ENCODE measurements at regions not wholly inside any gene's neighbourhood (a gene's known extent, or its start where the extent isn't known, plus 50 kb on each side); places are given as distances from the start of the nearest gene placed in this dataset.

- intact Hi-C loops (cut with DNase I) = no loop called here
- no peak for DNase-seq (ENCODE audit: missing footprints)
- no peak for ATAC-seq
Measured at GRCh38 chr4:18954538-18954937, 933.0 kb upstream of the LCORL start.

GRCh38 chr4:18953613-18954012, 932.1 kb upstream of the LCORL start:
- DNase-seq (ENCODE audit: missing footprints) (no peak), ATAC-seq (no peak)
- intact Hi-C loops (cut with DNase I) = no loop called here

- intact Hi-C loops (cut with DNase I) = no loop called here
- DNase-seq (ENCODE audit: missing footprints) (no peak), ATAC-seq (no peak)
Measured at GRCh38 chr4:18945464-18945863, 923.9 kb upstream of the LCORL start.

DNA sequence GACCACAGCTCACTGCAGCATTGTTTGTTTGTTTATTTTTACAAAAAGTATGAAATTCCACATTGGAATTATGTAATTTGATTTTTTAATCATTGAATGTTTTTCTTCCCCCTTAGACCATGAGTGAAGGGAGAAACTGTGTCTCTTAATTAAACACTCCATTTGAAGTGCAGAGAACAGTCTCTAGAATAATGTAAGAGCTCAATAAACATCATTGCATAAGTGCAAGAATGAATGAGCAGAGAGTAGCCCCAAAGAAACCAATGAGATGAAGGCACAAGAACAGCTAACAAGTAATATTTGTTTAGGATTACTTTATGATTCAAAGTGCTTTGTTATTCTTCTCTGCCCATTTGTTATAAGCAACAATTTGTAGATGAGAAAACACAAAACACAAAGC, 921.3 kb upstream of the LCORL start:
- DNase-seq (ENCODE audit: missing footprints) (no peak), ATAC-seq (no peak)
- intact Hi-C loops (cut with DNase I) = no loop called here

DNA sequence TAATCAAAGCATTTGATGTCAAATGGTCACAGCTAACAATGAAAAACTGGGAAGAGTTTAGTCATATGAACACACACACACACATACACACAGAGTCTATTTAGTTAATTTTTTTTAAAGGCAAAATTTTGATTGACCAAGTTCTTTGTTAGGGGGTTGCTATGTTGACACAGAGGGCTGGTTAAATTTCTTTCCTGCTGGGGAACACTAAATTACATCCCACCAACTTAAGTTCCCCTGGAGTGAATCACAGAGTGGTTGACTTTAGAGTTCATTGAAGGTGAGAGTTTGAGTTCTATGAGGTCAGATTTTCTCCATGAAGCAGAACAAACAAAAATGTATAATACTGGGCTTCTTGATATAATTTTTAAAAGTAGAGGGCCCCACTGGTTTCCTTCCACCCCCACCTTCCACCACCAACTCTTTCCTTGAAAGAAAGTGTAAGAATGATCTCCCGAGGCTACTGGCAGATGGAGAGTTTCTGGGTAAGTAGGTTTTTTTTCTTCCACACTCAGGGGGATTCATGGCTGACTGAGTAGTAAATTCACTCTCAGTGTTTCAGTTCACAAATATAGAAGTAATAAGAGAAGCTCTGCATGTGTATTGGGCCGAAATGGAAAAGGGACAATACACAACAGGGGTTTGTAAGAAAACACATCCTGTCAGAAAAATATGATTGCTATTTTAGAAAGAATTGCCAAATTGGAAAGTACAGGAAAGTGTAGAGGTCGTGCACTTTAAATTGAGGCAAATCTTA, 917.0 kb upstream of the LCORL start:
- intact Hi-C loops (cut with DNase I) = no loop called here
- DNase-seq (ENCODE audit: missing footprints) (no peak), ATAC-seq (no peak)

DNA sequence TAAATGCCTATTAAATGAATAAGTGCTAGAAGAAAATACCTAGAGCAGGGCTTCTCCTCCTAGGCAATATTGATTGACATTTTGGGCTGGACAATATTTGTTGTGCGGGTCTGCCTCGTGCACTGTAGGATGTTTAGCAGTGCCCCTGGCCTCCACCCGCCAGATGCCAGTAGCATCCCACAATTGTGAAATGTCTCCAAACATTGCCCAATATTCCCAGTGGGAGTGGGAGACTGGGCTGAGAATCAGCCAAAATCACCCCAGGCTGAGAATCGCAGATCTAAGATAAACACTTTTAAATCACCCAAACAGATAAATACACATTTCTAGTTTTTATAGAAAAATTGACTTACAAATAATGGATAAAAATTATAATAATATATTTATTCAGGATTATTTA, 916.2 kb upstream of the LCORL start:
- no peak for ATAC-seq
- no peak for DNase-seq (ENCODE audit: missing footprints)
- intact Hi-C loops (cut with DNase I) = no loop called here

- ATAC-seq = no peak
- DNase-seq (ENCODE audit: missing footprints) = no peak
- intact Hi-C loops (cut with DNase I) = no loop called here
Measured at GRCh38 chr4:18937080-18937479, 915.5 kb upstream of the LCORL start.

- intact Hi-C loops (cut with DNase I) = no loop called here
- no peak for DNase-seq (ENCODE audit: missing footprints)
- ATAC-seq = no peak
Measured at GRCh38 chr4:18935659-18936345, 914.2 kb upstream of the LCORL start.

DNA sequence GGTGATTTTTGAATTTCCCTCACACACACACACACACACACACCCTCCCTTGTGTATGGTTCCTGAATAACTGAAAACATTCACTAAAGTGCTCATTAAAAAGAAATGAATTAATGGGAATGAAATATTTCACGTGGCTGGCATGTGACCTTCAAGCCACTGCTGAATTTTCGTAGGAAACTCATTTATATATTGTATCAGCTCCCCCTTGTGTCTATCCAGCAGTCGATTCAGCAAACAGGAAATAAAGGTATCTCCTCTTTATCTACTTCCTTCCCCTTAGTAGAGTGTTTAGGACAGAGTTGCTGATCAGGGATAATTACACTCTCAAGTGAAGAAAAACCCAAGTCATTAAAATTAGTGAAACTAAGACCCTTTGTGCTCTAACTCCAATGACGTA, 912.6 kb upstream of the LCORL start:
- DNase-seq (ENCODE audit: missing footprints) (no peak), ATAC-seq (no peak)
- intact Hi-C loops (cut with DNase I) = loop anchor here (1.0 kb wide), 1 partner anchor 243 kb away; no protein-coding TSS in a partner anchor

DNA sequence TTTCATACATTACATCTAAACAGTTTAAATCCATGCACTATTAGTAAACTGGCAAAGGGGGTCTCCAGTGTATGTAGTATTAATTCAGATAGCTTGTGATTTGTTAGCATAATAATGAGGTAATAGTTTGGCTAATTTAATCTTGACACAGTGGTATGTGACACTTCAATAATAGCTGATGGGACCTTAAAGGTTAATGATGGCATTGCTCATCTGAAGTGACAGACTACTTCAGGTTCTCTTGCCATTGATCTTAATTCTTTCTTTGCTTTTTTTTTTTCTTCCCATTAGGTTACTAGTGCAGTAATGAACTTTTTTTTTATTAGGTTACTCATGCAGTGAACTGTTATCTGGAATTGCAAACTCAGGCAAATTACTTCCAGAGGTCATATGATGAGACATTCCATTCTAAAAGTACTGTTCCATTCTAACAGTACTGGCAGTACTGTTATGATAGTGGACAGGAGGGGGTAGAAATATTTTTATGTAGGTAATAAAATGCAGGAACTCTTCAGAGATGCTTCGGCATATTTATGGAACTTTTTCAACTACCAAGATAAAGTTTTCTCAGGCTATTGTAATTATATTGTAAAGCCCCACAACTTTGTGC, 911.3 kb upstream of the LCORL start:
- DNase-seq (ENCODE audit: missing footprints) (no peak), ATAC-seq (peak; percentile 61)
- intact Hi-C loops (cut with DNase I) = loop anchor here (1.0 kb wide), 1 partner anchor 199 kb away; no protein-coding TSS in a partner anchor

GRCh38 chr4:18931643-18932377, 910.3 kb upstream of the LCORL start:
- intact Hi-C loops (cut with DNase I) = no loop called here
- DNase-seq (ENCODE audit: missing footprints) (no peak), ATAC-seq (no peak)

DNA sequence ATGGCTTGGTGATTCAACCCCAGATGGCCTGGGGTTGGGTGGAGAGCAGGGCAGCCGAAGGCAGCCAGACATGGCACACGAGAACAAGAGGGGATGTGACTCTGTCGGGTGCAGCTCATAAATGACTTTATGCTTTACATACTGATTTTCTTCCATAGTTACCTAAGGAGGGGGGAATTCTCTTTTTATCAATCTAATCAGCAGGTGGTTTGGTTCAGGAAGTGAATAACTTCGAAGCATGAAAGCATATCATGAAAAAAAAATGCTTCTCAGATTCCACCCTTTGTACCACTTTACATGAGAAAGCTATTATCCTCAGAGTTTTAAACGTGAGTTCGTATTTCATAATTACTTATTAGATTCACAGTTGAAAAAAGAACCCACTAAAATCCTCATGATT, 908.9 kb upstream of the LCORL start:
- DNase-seq (ENCODE audit: missing footprints) = no peak
- no peak for ATAC-seq
- intact Hi-C loops (cut with DNase I) = no loop called here

DNA sequence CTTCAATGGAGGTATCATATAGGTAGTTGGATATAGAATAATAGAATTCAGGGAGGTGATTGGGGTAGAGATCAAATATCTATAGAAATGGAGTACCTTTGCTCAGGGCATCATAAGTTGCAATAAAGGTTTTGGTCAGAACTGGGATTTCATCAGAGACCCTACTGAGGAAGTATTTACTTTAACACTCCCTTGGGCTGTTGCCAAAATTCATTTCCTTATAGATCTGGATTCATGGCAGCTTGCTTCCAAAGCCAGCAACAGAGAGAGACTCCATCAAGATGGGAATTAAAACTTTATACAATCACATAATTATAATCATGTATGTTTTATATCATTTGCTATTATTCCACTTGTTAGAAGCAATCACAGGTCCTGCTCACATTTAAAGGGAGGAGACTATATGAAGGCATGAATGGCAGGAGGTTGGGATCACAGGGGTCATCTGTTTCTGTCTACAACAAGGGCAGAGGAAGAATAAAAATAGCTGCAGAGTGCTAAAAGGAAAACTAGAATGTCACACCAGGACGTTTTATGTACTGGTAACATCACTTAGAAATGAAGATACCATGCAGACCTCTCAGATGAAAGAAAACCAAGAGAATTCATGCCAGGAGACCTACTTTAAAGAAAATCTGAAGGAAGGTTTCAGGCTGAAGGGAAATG, 902.1 kb upstream of the LCORL start:
- intact Hi-C loops (cut with DNase I) = no loop called here
- peak; percentile 86 for ATAC-seq
- DNase-seq (ENCODE audit: missing footprints) = no peak

- ATAC-seq = no peak
- intact Hi-C loops (cut with DNase I) = no loop called here
- no peak for DNase-seq (ENCODE audit: missing footprints)
Measured at GRCh38 chr4:18917689-18918088, 896.1 kb upstream of the LCORL start.

GRCh38 chr4:18914182-18914581, 892.6 kb upstream of the LCORL start:
- intact Hi-C loops (cut with DNase I) = no loop called here
- DNase-seq (ENCODE audit: missing footprints) = no peak
- ATAC-seq = no peak

- ATAC-seq (no peak), DNase-seq (ENCODE audit: missing footprints) (no peak)
- intact Hi-C loops (cut with DNase I) = no loop called here
Measured at GRCh38 chr4:18894928-18895327, 873.4 kb upstream of the LCORL start.

DNA sequence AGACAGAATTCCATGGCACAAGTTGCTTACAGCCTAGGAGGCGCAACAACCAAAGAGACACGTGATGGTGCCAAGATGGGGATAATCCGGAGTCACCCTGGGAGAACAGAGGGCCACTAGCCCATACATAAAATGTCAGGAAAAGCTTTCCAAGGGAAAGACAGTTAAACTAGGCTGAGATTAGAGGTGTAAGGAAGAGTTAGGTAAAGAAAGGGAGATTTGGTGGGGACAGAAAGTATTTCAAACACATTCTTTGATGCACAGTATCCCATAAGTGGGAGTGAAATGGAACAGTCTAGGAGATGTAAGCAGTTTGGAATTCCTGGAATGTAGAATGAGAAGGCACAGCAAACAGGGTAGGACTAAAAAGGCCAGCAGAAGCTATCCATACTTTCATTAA, 860.9 kb upstream of the LCORL start:
- DNase-seq (ENCODE audit: missing footprints) (no peak), ATAC-seq (no peak)
- intact Hi-C loops (cut with DNase I) = no loop called here

DNA sequence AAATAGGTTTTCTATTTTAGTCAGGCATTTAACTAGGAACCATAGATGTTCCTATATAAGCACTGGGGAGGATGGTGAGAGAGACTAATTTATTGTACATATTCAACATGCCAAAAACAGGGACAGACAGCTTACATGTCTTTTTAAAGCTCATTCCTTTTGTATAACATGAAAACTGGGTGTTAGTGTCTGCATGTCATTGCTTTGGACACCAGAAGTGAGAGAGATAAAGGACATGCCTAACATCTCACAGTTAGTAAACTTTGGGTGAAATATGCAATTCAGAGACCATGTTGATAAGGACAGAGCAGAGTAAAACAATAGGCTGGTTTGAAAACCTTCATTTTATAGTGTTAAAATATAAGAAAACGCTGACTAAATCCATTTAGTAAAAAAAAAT, 860.0 kb upstream of the LCORL start:
- DNase-seq (ENCODE audit: missing footprints) (no peak), ATAC-seq (no peak)
- intact Hi-C loops (cut with DNase I) = no loop called here

DNA sequence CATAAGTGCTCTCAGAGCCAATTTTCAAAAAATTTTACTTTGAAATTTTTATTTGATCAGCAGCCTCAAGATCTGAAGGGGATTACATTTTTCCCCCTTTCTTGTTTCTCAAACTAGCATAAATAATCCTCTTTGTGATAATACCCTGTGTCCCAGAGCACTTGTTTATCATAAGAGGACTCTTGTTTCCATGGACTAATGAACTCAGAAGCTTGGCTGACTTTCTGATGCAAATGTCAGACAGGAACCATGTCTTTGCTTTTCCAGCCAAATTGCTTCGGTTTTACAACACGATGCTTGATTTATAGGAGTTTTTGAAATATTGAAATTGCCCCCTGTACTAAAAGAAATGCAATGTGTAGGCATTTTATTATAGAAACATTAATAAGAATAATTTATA, 859.3 kb upstream of the LCORL start:
- ATAC-seq (peak; percentile 50), DNase-seq (ENCODE audit: missing footprints) (no peak)
- intact Hi-C loops (cut with DNase I) = no loop called here
